Osteocyte (in vitro differentiated cells): ENCODE measurements at regions not wholly inside any gene's neighbourhood (a gene's known extent, or its start where the extent isn't known, plus 50 kb on each side); places are given as distances from the start of the nearest gene placed in this dataset.

ENCODE experiments used
- DNase-seq: peaks from one replicate; pipeline ENCODE4 v3.0.0; 2021; ENCODE audit warnings: mixed read lengths; ENCODE audit not compliant: unreplicated experiment; ENCODE audit errors: extremely low spot score
- H3K27ac Mint-ChIP-seq: one replicate; pipeline ENCODE4 v1.8.0; 2021; ENCODE audit warnings: mild to moderate bottlenecking, mixed read lengths; ENCODE audit not compliant: unreplicated experiment
- H3K27me3 Mint-ChIP-seq: one replicate; pipeline ENCODE4 v1.8.0; 2021; ENCODE audit warnings: mixed read lengths; ENCODE audit not compliant: unreplicated experiment
- H3K36me3 Mint-ChIP-seq: one replicate; pipeline ENCODE4 v1.8.0; 2021; ENCODE audit warnings: mixed read lengths; ENCODE audit not compliant: unreplicated experiment
- H3K4me1 Mint-ChIP-seq: one replicate; pipeline ENCODE4 v1.8.0; 2021; ENCODE audit warnings: mixed read lengths; ENCODE audit not compliant: unreplicated experiment
- H3K4me3 Mint-ChIP-seq: one replicate; pipeline ENCODE4 v1.8.0; 2021; ENCODE audit warnings: mild to moderate bottlenecking, moderate library complexity, mixed read lengths; ENCODE audit not compliant: unreplicated experiment
- H3K9me3 Mint-ChIP-seq: one replicate; pipeline ENCODE4 v1.8.0; 2021; ENCODE audit warnings: mixed read lengths; ENCODE audit not compliant: unreplicated experiment
- CTCF ChIP-seq: fragments of 200-600 bp; sonication (generic); IDR thresholded peaks from 2 replicates; pipeline ENCODE4 v1.5.0; 2021; ENCODE audit warnings: antibody characterized with exemption, mild to moderate bottlenecking, moderate library complexity

GRCh38 chr10:64103750-64104470 lies 582.7 kb downstream of the REEP3 start:
- TF ChIP-seq CTCF = no peak
- no peak overlapping the region for H3K4me3 Mint-ChIP-seq
- H3K36me3 Mint-ChIP-seq = no peaks in the 10 kb centered on the region
- H3K27me3 Mint-ChIP-seq = no peaks in the 10 kb centered on the region
- no peaks in the 10 kb centered on the region for H3K9me3 Mint-ChIP-seq
- H3K27ac Mint-ChIP-seq = no peak overlapping the region
- peaks cover 1% of the 10 kb centered on the region for H3K4me1 Mint-ChIP-seq
- DNase-seq = no peak

GRCh38 chr10:64109926-64110495 lies 588.8 kb downstream of the REEP3 start:
- no peaks in the 10 kb centered on the region for H3K9me3 Mint-ChIP-seq
- no peaks in the 10 kb centered on the region for H3K27me3 Mint-ChIP-seq
- H3K4me1 Mint-ChIP-seq = peaks cover 34% of the 10 kb centered on the region
- peak overlapping the region; percentile 74 for H3K27ac Mint-ChIP-seq
- H3K36me3 Mint-ChIP-seq = no peaks in the 10 kb centered on the region
- no peak for TF ChIP-seq CTCF
- no peak for DNase-seq
- H3K4me3 Mint-ChIP-seq = no peak overlapping the region

- Mint-ChIP-seq H3K4me3 (no peak overlapping the region), H3K4me1 (peaks cover 34% of the 10 kb centered on the region), H3K36me3 (no peaks in the 10 kb centered on the region), H3K27ac (no peak overlapping the region), H3K9me3 (no peaks in the 10 kb centered on the region), H3K27me3 (no peaks in the 10 kb centered on the region)
- DNase-seq = no peak
- TF ChIP-seq CTCF = no peak
These were observed 591.6 kb downstream of the REEP3 start for GRCh38 chr10:64112701-64113355.

GRCh38 chr10:64113375-64113774 lies 592.2 kb downstream of the REEP3 start:
- no peak overlapping the region for H3K4me3 Mint-ChIP-seq
- no peak for TF ChIP-seq CTCF
- DNase-seq = no peak
- no peaks in the 10 kb centered on the region for H3K27me3 Mint-ChIP-seq
- no peaks in the 10 kb centered on the region for H3K36me3 Mint-ChIP-seq
- H3K9me3 Mint-ChIP-seq = no peaks in the 10 kb centered on the region
- peaks cover 34% of the 10 kb centered on the region for H3K4me1 Mint-ChIP-seq
- H3K27ac Mint-ChIP-seq = no peak overlapping the region

- Mint-ChIP-seq H3K27ac (no peak overlapping the region), H3K4me3 (no peak overlapping the region), H3K36me3 (no peaks in the 10 kb centered on the region), H3K9me3 (no peaks in the 10 kb centered on the region), H3K27me3 (no peaks in the 10 kb centered on the region), H3K4me1 (peaks cover 34% of the 10 kb centered on the region)
- no peak for DNase-seq
- no peak for TF ChIP-seq CTCF
These were observed 592.6 kb downstream of the REEP3 start for GRCh38 chr10:64113792-64114191.
